OCI-LY7 (cell line): ENCODE measurements at regions not wholly inside any gene's neighbourhood (a gene's known extent, or its start where the extent isn't known, plus 50 kb on each side); places are given as distances from the start of the nearest gene placed in this dataset.

Experiments used
- BruUV-seq: library from RNA; stranded (reverse); fragments of 400-500 nt; replicated peaks from 2 replicates; lab custom pipeline; 2021; lab: Mats Ljungman, UMichigan
- CTCF ChIA-PET: fragments of 300-600 bp; sonication (Branson Sonifier 250); formaldehyde crosslinking; loops from one replicate; lab custom pipeline; 2022; ENCODE audit warnings: antibody characterized with exemption; ENCODE audit not compliant: unreplicated experiment; lab: Charles Lee
- POLR2A ChIA-PET: fragments of 300-600 bp; sonication (Branson Sonifier 250); formaldehyde crosslinking; loops from one replicate; lab custom pipeline; 2022; ENCODE audit warnings: antibody characterized with exemption; lab: Charles Lee
- DNase-seq: peaks from one replicate; pipeline ENCODE4 v3.0.0-alpha.2; 2015; ENCODE audit warnings: low spot score
- H2AFZ ChIP-seq: fragments of 200-600 bp; sonication (generic), shearing (Covaris generic); 2 replicates; pipeline ENCODE4 v1.6.1; 2014; ENCODE audit warnings: mild to moderate bottlenecking, antibody characterized with exemption, low read length, moderate library complexity
- H3K27ac ChIP-seq: fragments of 200-600 bp; sonication (generic); 2 replicates; pipeline ENCODE4 v1.5.1; 2014; ENCODE audit warnings: mixed run types, low read depth, mild to moderate bottlenecking, moderate library complexity, low read length, inconsistent platforms; ENCODE audit not compliant: poor library complexity, severe bottlenecking
- H3K36me3 ChIP-seq: fragments of 200-600 bp; sonication (generic); 2 replicates; pipeline ENCODE4 v1.6.1; 2014; ENCODE audit warnings: mild to moderate bottlenecking, antibody characterized with exemption, low read length, moderate library complexity, mixed read lengths; ENCODE audit not compliant: insufficient read depth
- H3K4me1 ChIP-seq: fragments of 200-600 bp; sonication (generic); 2 replicates; pipeline ENCODE4 v1.5.1; 2014; ENCODE audit warnings: mild to moderate bottlenecking, low read length; ENCODE audit not compliant: insufficient read depth, poor library complexity, severe bottlenecking
- H3K4me2 ChIP-seq: fragments of 200-600 bp; sonication (generic); 2 replicates; pipeline ENCODE4 v1.6.1; 2014; ENCODE audit warnings: mild to moderate bottlenecking, low read length
- H3K4me3 ChIP-seq: fragments of 200-600 bp; sonication (generic); 2 replicates; pipeline ENCODE4 v1.5.1; 2014; ENCODE audit warnings: mild to moderate bottlenecking, low read depth, low read length; ENCODE audit not compliant: poor library complexity, severe bottlenecking
- H3K79me2 ChIP-seq: fragments of 200-600 bp; sonication (generic); 2 replicates; pipeline ENCODE4 v1.6.1; 2016; ENCODE audit warnings: low read depth, mild to moderate bottlenecking, low read length, moderate library complexity, mixed read lengths; ENCODE audit not compliant: insufficient read depth
- H3K9me2 ChIP-seq: fragments of 200-600 bp; sonication (generic); 2 replicates; pipeline ENCODE4 v1.6.1; 2016; ENCODE audit warnings: mild to moderate bottlenecking, low read length, mixed read lengths; ENCODE audit not compliant: insufficient read depth
- H3K9me3 ChIP-seq: fragments of 200-600 bp; sonication (generic); 2 replicates; pipeline ENCODE4 v1.6.1; 2014; ENCODE audit warnings: mild to moderate bottlenecking, mixed run types, low read length, mixed read lengths
- H4K20me1 ChIP-seq: fragments of 200-600 bp; sonication (generic); 2 replicates; pipeline ENCODE4 v1.6.1; 2014; ENCODE audit warnings: mild to moderate bottlenecking, antibody characterized with exemption, low read length, moderate library complexity, mixed read lengths; ENCODE audit not compliant: insufficient read depth
- CTCF ChIP-seq: fragments of 200-600 bp; sonication (generic); conservative IDR thresholded peaks from 2 replicates; pipeline ENCODE4 v1.5.1; 2014; ENCODE audit warnings: mild to moderate bottlenecking, antibody characterized with exemption, low read length, moderate library complexity, mixed read lengths
- EZH2phosphoT487 ChIP-seq: fragments of 200-600 bp; sonication (generic); IDR thresholded peaks from 2 replicates; pipeline ENCODE4 v1.6.1; 2018; ENCODE audit warnings: low read depth, borderline replicate concordance, mild to moderate bottlenecking, mixed run types, antibody characterized with exemption, low read length, moderate library complexity, mixed read lengths
- intact Hi-C: fragments of 100-400 bp; cut with micrococcal nuclease; formaldehyde crosslinking; loops from one replicate; pipeline ENCODE4 v1.10.0; 2022; ENCODE audit not compliant: unreplicated experiment

- Histone ChIP-seq H3K9me2 (no peaks in the 10 kb centered on the region), H3K4me1 (no peaks in the 10 kb centered on the region), H4K20me1 (no peaks in the 10 kb centered on the region), H3K9me3 (no peaks in the 10 kb centered on the region), H3K4me3 (no peak overlapping the region), H2AFZ (no peak overlapping the region), H3K36me3 (no peaks in the 10 kb centered on the region), H3K4me2 (no peak overlapping the region), H3K79me2 (no peaks in the 10 kb centered on the region), H3K27ac (no peak overlapping the region)
- POLR2A ChIA-PET: interaction anchor here (0.6 kb wide), 2 partner anchors 44 to 63 kb away, joined by 3 to 4 read pairs; no protein-coding TSS in a partner anchor
- no TSS peak for BruUV-seq
- CTCF ChIA-PET: no interaction called here
- intact Hi-C loops: no loop called here
- DNase-seq: no peak
- TF ChIP-seq EZH2phosphoT487 (no peak), CTCF (no peak)
Measured at GRCh38 chr11:122187373-122188165, 71.6 kb upstream of the BLID start.

- no peak overlapping the region for H3K27ac ChIP-seq
- no peaks in the 10 kb centered on the region for H3K9me2 ChIP-seq
- no peaks in the 10 kb centered on the region for H3K9me3 ChIP-seq
- H3K79me2 ChIP-seq: no peaks in the 10 kb centered on the region
- H3K4me2 ChIP-seq: no peak overlapping the region
- no TSS peak for BruUV-seq
- no peaks in the 10 kb centered on the region for H3K36me3 ChIP-seq
- ChIA-PET CTCF (no interaction called here), POLR2A (interaction anchor here (0.6 kb wide), 1 partner anchor 45 kb away, joined by 3 read pairs; no protein-coding TSS in a partner anchor)
- no peak for DNase-seq
- H2AFZ ChIP-seq: no peak overlapping the region
- no peak for TF ChIP-seq EZH2phosphoT487
- TF ChIP-seq CTCF: no peak
- H3K4me3 ChIP-seq: no peak overlapping the region
- intact Hi-C loops: no loop called here
- no peaks in the 10 kb centered on the region for H3K4me1 ChIP-seq
- H4K20me1 ChIP-seq: no peaks in the 10 kb centered on the region
Measured at GRCh38 chr11:122186439-122187080, 70.5 kb upstream of the BLID start.

- CTCF ChIA-PET: no interaction called here
- no peak for DNase-seq
Measured at GRCh38 chr11:122183933-122184332, 67.9 kb upstream of the BLID start.

More at GRCh38 chr11:122183933-122184332, 67.9 kb upstream of the BLID start:
- intact Hi-C loops: no loop called here
- Histone ChIP-seq H4K20me1 (no peaks in the 10 kb centered on the region), H3K4me3 (no peak overlapping the region), H3K9me2 (no peaks in the 10 kb centered on the region), H3K9me3 (no peaks in the 10 kb centered on the region), H3K4me2 (no peak overlapping the region), H3K27ac (no peak overlapping the region), H3K36me3 (no peaks in the 10 kb centered on the region), H2AFZ (no peak overlapping the region), H3K4me1 (no peaks in the 10 kb centered on the region), H3K79me2 (no peaks in the 10 kb centered on the region)
- BruUV-seq: no TSS peak
- POLR2A ChIA-PET: no interaction called here
- no peak for TF ChIP-seq EZH2phosphoT487
- TF ChIP-seq CTCF: no peak
